SK-N-MC (cell line): ENCODE measurements at regions not wholly inside any gene's neighbourhood (a gene's known extent, or its start where the extent isn't known, plus 50 kb on each side); places are given as distances from the start of the nearest gene placed in this dataset.

Source experiments
- EZH2 ChIP-seq: fragments of 200-600 bp; sonication (generic); IDR thresholded peaks from one replicate; pipeline ENCODE4 v1.6.1; 2017; ENCODE audit warnings: antibody characterized with exemption
- FOXP2 ChIP-seq: optimal IDR thresholded peaks from 2 replicates; pipeline ENCODE3; 2011; ENCODE audit warnings: mild to moderate bottlenecking, moderate library complexity; ENCODE audit not compliant: insufficient read depth; ENCODE audit errors: extremely low read length, control extremely low read depth
- POLR2AphosphoS5 ChIP-seq: IDR thresholded peaks from 2 replicates; pipeline ENCODE4 v1.6.1; 2012; ENCODE audit warnings: mild to moderate bottlenecking, low read depth, low read length, borderline replicate concordance

DNA sequence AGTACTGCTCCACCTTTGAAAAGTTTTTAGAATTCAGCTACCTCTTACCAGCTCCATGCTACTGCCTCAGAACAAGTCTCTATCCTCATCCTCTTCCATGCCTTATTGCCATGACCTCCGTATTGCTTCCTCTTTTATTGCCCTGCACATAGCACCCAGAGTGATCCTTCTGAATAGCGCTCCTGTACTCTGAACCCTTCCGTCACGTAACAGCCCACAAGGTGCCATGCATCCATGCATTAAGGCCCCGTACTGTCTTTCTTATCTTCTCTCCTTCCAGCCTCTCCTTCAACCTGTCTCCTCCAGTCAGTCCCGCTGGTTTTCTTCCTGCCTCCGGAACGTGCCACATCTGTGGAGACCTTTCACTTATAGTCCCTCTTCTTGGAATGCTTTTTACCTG is 273.3 kb upstream of the SEMA6A start:
- TF ChIP-seq EZH2 = no peak
- no peak for TF ChIP-seq POLR2AphosphoS5
- no peak for TF ChIP-seq FOXP2
